Endothelial cell of umbilical vein (primary cell): ENCODE measurements at regions not wholly inside any gene's neighbourhood (a gene's known extent, or its start where the extent isn't known, plus 50 kb on each side); places are given as distances from the start of the nearest gene placed in this dataset.

ENCODE experiments used
- CTCF ChIP-seq, 2 donors: IDR thresholded peaks; 1 replicate in 1 of 2; 2 replicates in 1 of 2; pipeline ENCODE4 v1.5.1; 2011; ENCODE audit warnings: low read length in 2 of 2, mild to moderate bottlenecking in 2 of 2, moderate library complexity in 2 of 2, control low read depth in 1 of 2, inconsistent platforms in 1 of 2, low read depth in 1 of 2; ENCODE audit not compliant: insufficient read depth in 1 of 2; ENCODE audit errors: extremely low read depth in 1 of 2
- EZH2 ChIP-seq: IDR thresholded peaks from 2 replicates; pipeline ENCODE4 v1.6.1; 2012; ENCODE audit warnings: borderline replicate concordance, low read depth, mild to moderate bottlenecking, moderate library complexity, low read length, inconsistent platforms; ENCODE audit not compliant: severe bottlenecking
- FOS ChIP-seq: IDR thresholded peaks from 2 replicates; pipeline ENCODE4 v1.6.1; 2011; ENCODE audit warnings: mild to moderate bottlenecking, low read length, moderate library complexity, borderline replicate concordance; ENCODE audit not compliant: insufficient read depth
- GATA2 ChIP-seq: IDR thresholded peaks from 2 replicates; pipeline ENCODE4 v1.7.0; 2011; ENCODE audit warnings: low read depth, mild to moderate bottlenecking, moderate library complexity, mixed read lengths, low read length; ENCODE audit not compliant: insufficient read length, insufficient read depth
- JUN ChIP-seq: IDR thresholded peaks from 2 replicates; pipeline ENCODE4 v1.6.1; 2011; ENCODE audit warnings: borderline replicate concordance, low read depth; ENCODE audit not compliant: insufficient read length, insufficient read depth
- MAX ChIP-seq: IDR thresholded peaks from 2 replicates; pipeline ENCODE4 v1.6.1; 2011; ENCODE audit not compliant: insufficient read depth, insufficient read length
- MYC ChIP-seq: IDR thresholded peaks from one replicate; pipeline ENCODE4 v1.6.1; 2011; ENCODE audit warnings: mild to moderate bottlenecking, low read depth, low read length
- POLR2A ChIP-seq: IDR thresholded peaks from 2 replicates; pipeline ENCODE4 v1.6.1; 2012; ENCODE audit warnings: low read depth, mild to moderate bottlenecking, control low read depth, low read length
- POLR2AphosphoS5 ChIP-seq: IDR thresholded peaks from 2 replicates; pipeline ENCODE4 v1.6.1; 2012; ENCODE audit warnings: low read depth, mild to moderate bottlenecking, control low read depth, low read length, moderate library complexity; ENCODE audit not compliant: insufficient read depth

GRCh38 chr2:118403658-118404451 is 315.6 kb downstream of the INSIG2 start:
- TF ChIP-seq POLR2A = no peak
- no peak for TF ChIP-seq EZH2
- TF ChIP-seq POLR2AphosphoS5 = no peak
- no peak for TF ChIP-seq CTCF (IDR thresholded peaks at IDR 0.05; ENCODE audit: extremely low read depth in 1 of 2, insufficient read depth in 1 of 2, low read depth in 1 of 2, low read length in 2 of 2)
- TF ChIP-seq MAX = no peak
- TF ChIP-seq JUN = no peak
- no peak for TF ChIP-seq MYC
- TF ChIP-seq FOS = no peak
- TF ChIP-seq GATA2 = no peak
